ENCODE measurements at regions not wholly inside any gene's neighbourhood (a gene's known extent, or its start where the extent isn't known, plus 50 kb on each side); places are given as distances from the start of the nearest gene placed in this dataset.

- TF ChIP-seq EZH2 (IDR thresholded peaks at IDR 0.05; ENCODE audit: insufficient read depth, poor library complexity, severe bottlenecking) (no peak), EZH2phosphoT487 (IDR thresholded peaks at IDR 0.05; ENCODE audit: insufficient read depth, low read depth) (no peak)
These were observed 511.0 kb upstream of the RIOK2 start for GRCh38 chr5:97694091-97694490.

All from GM23248 (cell line).